Lower leg skin (tissue), 3 donors: ENCODE measurements at regions not wholly inside any gene's neighbourhood (a gene's known extent, or its start where the extent isn't known, plus 50 kb on each side); places are given as distances from the start of the nearest gene placed in this dataset.

Experiments
- CTCF ChIP-seq, 3 donors: fragments of 450-650 bp; IDR thresholded peaks; one replicate each; pipeline ENCODE4 v1.5.1; 2016; ENCODE audit warnings: antibody characterized with exemption in 3 of 3, mild to moderate bottlenecking in 3 of 3, moderate library complexity in 2 of 3
- POLR2A ChIP-seq, 2 donors: fragments of 450-650 bp; IDR thresholded peaks; one replicate each; pipeline ENCODE4 v1.6.1; 2016 to 2017; ENCODE audit warnings: antibody characterized with exemption in 2 of 2, mild to moderate bottlenecking in 1 of 2, moderate library complexity in 1 of 2

GRCh38 chr7:156537006-156537405 lies 103.6 kb upstream of the RNF32 start:
- TF ChIP-seq CTCF (IDR thresholded peaks at IDR 0.05), result no peak
- TF ChIP-seq POLR2A (IDR thresholded peaks at IDR 0.05), result no peak
